Uterus (tissue), 2 donors: ENCODE measurements at regions not wholly inside any gene's neighbourhood (a gene's known extent, or its start where the extent isn't known, plus 50 kb on each side); places are given as distances from the start of the nearest gene placed in this dataset.

ENCODE experiments used
- CTCF ChIP-seq, 4 experiments: fragments of 200-600 bp in 2 of 4; fragments of 450-650 bp in 2 of 4; sonication (generic) in 2 of 4; IDR thresholded peaks; one replicate each; pipeline ENCODE4 v1.5.1; 2016 to 2019; ENCODE audit warnings: antibody characterized with exemption in 4 of 4, mild to moderate bottlenecking in 2 of 4, moderate library complexity in 1 of 4
- POLR2A ChIP-seq, 2 donors: fragments of 450-650 bp; IDR thresholded peaks; one replicate each; pipeline ENCODE4 v1.6.1; 2016; ENCODE audit warnings: antibody characterized with exemption in 2 of 2, mild to moderate bottlenecking in 1 of 2, moderate library complexity in 1 of 2

GRCh38 chr5:62934319-62934718 lies 355.7 kb downstream of the LRRC70 start:
- TF ChIP-seq POLR2A (IDR thresholded peaks at IDR 0.05) (no peak), CTCF (IDR thresholded peaks at IDR 0.05) (no peak)
